ENCODE measurements at regions not wholly inside any gene's neighbourhood (a gene's known extent, or its start where the extent isn't known, plus 50 kb on each side); places are given as distances from the start of the nearest gene placed in this dataset.

DNA sequence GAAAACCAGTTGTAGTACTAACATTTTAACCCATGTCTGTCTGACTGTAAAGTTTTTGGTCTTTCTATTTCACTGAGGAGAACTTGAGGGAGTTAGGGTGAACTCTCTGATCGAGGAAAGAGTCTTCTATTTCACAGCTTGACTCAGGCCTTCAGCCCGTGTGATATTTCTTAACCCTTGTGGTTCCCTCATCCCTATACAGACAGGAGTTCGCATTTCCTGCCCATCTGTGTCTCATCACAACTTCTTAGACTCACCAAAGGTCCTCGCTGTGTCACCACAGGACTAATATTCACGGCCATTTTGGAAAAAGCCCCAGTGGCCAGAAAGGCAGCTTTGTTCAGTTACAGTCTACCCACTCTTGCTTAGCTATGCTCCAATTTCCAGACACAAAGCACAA, 172.8 kb downstream of the FAM181B start:
- no peak for TF ChIP-seq POLR2A (IDR thresholded peaks at IDR 0.05)
- TF ChIP-seq, protein P1, sequence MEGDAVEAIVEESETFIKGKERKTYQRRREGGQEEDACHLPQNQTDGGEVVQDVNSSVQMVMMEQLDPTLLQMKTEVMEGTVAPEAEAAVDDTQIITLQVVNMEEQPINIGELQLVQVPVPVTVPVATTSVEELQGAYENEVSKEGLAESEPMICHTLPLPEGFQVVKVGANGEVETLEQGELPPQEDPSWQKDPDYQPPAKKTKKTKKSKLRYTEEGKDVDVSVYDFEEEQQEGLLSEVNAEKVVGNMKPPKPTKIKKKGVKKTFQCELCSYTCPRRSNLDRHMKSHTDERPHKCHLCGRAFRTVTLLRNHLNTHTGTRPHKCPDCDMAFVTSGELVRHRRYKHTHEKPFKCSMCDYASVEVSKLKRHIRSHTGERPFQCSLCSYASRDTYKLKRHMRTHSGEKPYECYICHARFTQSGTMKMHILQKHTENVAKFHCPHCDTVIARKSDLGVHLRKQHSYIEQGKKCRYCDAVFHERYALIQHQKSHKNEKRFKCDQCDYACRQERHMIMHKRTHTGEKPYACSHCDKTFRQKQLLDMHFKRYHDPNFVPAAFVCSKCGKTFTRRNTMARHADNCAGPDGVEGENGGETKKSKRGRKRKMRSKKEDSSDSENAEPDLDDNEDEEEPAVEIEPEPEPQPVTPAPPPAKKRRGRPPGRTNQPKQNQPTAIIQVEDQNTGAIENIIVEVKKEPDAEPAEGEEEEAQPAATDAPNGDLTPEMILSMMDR (IDR thresholded peaks at IDR 0.05) = no peak

All from Peyer's patch (tissue), 4 donors.